HepG2 (cell line): ENCODE measurements at regions not wholly inside any gene's neighbourhood (a gene's known extent, or its start where the extent isn't known, plus 50 kb on each side); places are given as distances from the start of the nearest gene placed in this dataset.

Experiments used
- ATAC-seq: fragments of 200-7000 bp; cut with Tn5 transposase; 3 replicates; pipeline ENCODE4 v1.9.1; 2020; ENCODE audit warnings: mild to moderate bottlenecking, moderate library complexity
- BruUV-seq: library from RNA; stranded (reverse); fragments of 400-500 nt; replicated peaks from 2 replicates; lab custom pipeline; 2021; lab: Mats Ljungman, UMichigan
- CTCF ChIA-PET: fragments of 300-600 bp; formaldehyde crosslinking; extraction: SDS; loops from one replicate; lab custom pipeline; 2021; ENCODE audit warnings: low total read pairs, inconsistent platforms, low intra/inter-chr PET ratio; lab: Yijun Ruan, JAX
- POLR2A ChIA-PET: fragments of 350-600 bp; sonication (Branson Sonifier 250); formaldehyde crosslinking; loops from one replicate; lab custom pipeline; 2020; ENCODE audit warnings: antibody characterized with exemption, inconsistent platforms; lab: Yijun Ruan, JAX
- DNase-seq: peaks from one replicate; pipeline ENCODE4 v3.0.0-alpha.2; 2015; ENCODE audit warnings: low spot score
- FAIRE-seq: peaks from 3 replicates; lab custom pipeline; 2011; peaks lifted over from hg19 to GRCh38; lab: Jason Lieb, UNC
- H2AFZ ChIP-seq: one replicate; pipeline ENCODE4 v1.6.1; 2011; ENCODE audit warnings: low read length, inconsistent platforms
- H3K27ac ChIP-seq: fragments of 300-600 bp; 3 replicates; pipeline ENCODE4 v1.8.0; 2011; ENCODE audit warnings: mixed run types, mild to moderate bottlenecking, mixed read lengths, low read length, inconsistent platforms; ENCODE audit not compliant: insufficient read depth; ENCODE audit errors: extremely low read length
- H3K27me3 ChIP-seq, 2 experiments: fragments of 200-600 bp in 1 of 2; 2 replicates in 1 of 2; 3 replicates in 1 of 2; pipeline versions ENCODE4 v1.6.0 to v1.8.0; 2011; ENCODE audit warnings: low read length in 2 of 2, mild to moderate bottlenecking in 2 of 2, moderate library complexity in 2 of 2, inconsistent platforms in 1 of 2; ENCODE audit not compliant: insufficient read depth in 2 of 2, control insufficient read depth in 1 of 2
- H3K36me3 ChIP-seq, 2 experiments: fragments of 200-600 bp in 1 of 2; replicated peaks in 1 of 2; 2 replicates in 1 of 2; 3 replicates in 1 of 2; pipeline versions ENCODE4 v1.5.1 to v1.8.0; 2011; ENCODE audit warnings: low read length in 2 of 2, inconsistent platforms in 1 of 2; ENCODE audit not compliant: insufficient read depth in 2 of 2, control insufficient read depth in 1 of 2
- H3K4me1 ChIP-seq: 2 replicates; pipeline ENCODE4 v1.5.1; 2012; ENCODE audit warnings: low read length, inconsistent platforms; ENCODE audit not compliant: insufficient read depth
- H3K4me2 ChIP-seq: 2 replicates; pipeline ENCODE4 v1.6.0; 2011; ENCODE audit warnings: low read depth, low read length, inconsistent platforms
- H3K4me3 ChIP-seq, 3 experiments: fragments of 200-600 bp in 1 of 3; sonication (generic), shearing (Covaris generic) in 1 of 3; replicated peaks in 1 of 3; 2 replicates each; pipeline ENCODE4 v1.5.1; 2011 to 2016; ENCODE audit warnings: low read length in 3 of 3, inconsistent platforms in 2 of 3, low read depth in 2 of 3, mild to moderate bottlenecking in 2 of 3, control low read depth in 1 of 3, mixed read lengths in 1 of 3; ENCODE audit not compliant: insufficient read depth in 1 of 3
- H3K79me2 ChIP-seq: one replicate; pipeline ENCODE4 v1.6.1; 2011; ENCODE audit warnings: low read length, inconsistent platforms; ENCODE audit not compliant: insufficient read depth
- H3K9ac ChIP-seq: 2 replicates; pipeline ENCODE4 v1.6.0; 2011; ENCODE audit warnings: mild to moderate bottlenecking, low read depth, low read length, inconsistent platforms; ENCODE audit not compliant: insufficient read depth
- H3K9me3 ChIP-seq: 2 replicates; pipeline ENCODE4 v1.5.1; 2012; ENCODE audit warnings: mild to moderate bottlenecking, low read length
- H4K20me1 ChIP-seq: 2 replicates; pipeline ENCODE4 v1.6.0; 2011; ENCODE audit warnings: inconsistent platforms, mild to moderate bottlenecking, low read length, moderate library complexity; ENCODE audit not compliant: insufficient read depth
- JUND ChIP-seq: sonication (generic); formaldehyde crosslinking; IDR thresholded peaks from 2 replicates; pipeline ENCODE4 v1.8.0; 2022; ENCODE audit warnings: mild to moderate bottlenecking, missing genetic modification reagents
- MIXL1 ChIP-seq: IDR thresholded peaks from 2 replicates; pipeline ENCODE4 v1.6.1; 2016
- RBM22 ChIP-seq: fragments of 200-400 bp; formaldehyde crosslinking; optimal IDR thresholded peaks from 2 replicates; pipeline ENCODE3; 2017; ENCODE audit warnings: mild to moderate bottlenecking, low read length, moderate library complexity
- ZKSCAN8 ChIP-seq: IDR thresholded peaks from 2 replicates; pipeline ENCODE4 v1.6.1; 2016; ENCODE audit warnings: borderline replicate concordance, missing genetic modification reagents, missing compliant biosample characterization
- ZNF703 ChIP-seq: sonication (generic); formaldehyde crosslinking; IDR thresholded peaks from 2 replicates; pipeline ENCODE4 v1.5.1; 2020; ENCODE audit warnings: missing genetic modification reagents, mild to moderate bottlenecking, moderate library complexity, borderline replicate concordance
- WGBS: methylation state at CpG from one replicate; pipeline ENCODE4 v1.1.6; 2017; ENCODE audit warnings: low lambda C conversion rate; 5-methylcytosine and 5-hydroxymethylcytosine counted together
- in situ Hi-C: cut with HindIII; loops from 2 replicates; pipeline ENCODE4 v1.10.0; 2017; ENCODE audit warnings: low pct_unique_long_range_greater_than_20kb; ENCODE audit not compliant: extremely low pct_ligation_motif_present
- intact Hi-C: fragments of 100-400 bp; cut with micrococcal nuclease; formaldehyde crosslinking; loops from one replicate; pipeline ENCODE4 v1.10.0; 2022; ENCODE audit not compliant: unreplicated experiment

GRCh38 chr4:31071508-31072486 is 351.6 kb downstream of the PCDH7 start:
- in situ Hi-C loops (no loop called here), intact Hi-C loops (no loop called here)
- no peak for FAIRE-seq
- Histone ChIP-seq H3K9ac (no peak overlapping the region), H4K20me1 (no peaks in the 10 kb centered on the region), H3K36me3 (no peaks in the 10 kb centered on the region), H3K79me2 (no peaks in the 10 kb centered on the region), H3K4me3 (no peak overlapping the region), H2AFZ (no peak overlapping the region), H3K27me3 (no peaks in the 10 kb centered on the region), H3K4me2 (no peak overlapping the region), H3K27ac (no peak overlapping the region), H3K4me1 (no peaks in the 10 kb centered on the region), H3K9me3 (no peaks in the 10 kb centered on the region)
- no TSS peak for BruUV-seq
- no peak for ATAC-seq
- no peak for DNase-seq
- ChIA-PET CTCF (no interaction called here), POLR2A (no interaction called here)
- 1% methylated on average over 3 of the region's 3 CpGs for WGBS
- no peak for TF ChIP-seq MIXL1 (CRISPR knock-in tag)
- TF ChIP-seq RBM22 = no peak

GRCh38 chr4:31075969-31076368 is 355.8 kb downstream of the PCDH7 start:
- in situ Hi-C loops (no loop called here), intact Hi-C loops (no loop called here)
- Histone ChIP-seq H3K4me2 (no peak overlapping the region), H3K27ac (no peak overlapping the region), H3K4me1 (no peaks in the 10 kb centered on the region), H3K9me3 (no peaks in the 10 kb centered on the region), H3K79me2 (no peaks in the 10 kb centered on the region), H3K36me3 (no peaks in the 10 kb centered on the region), H3K4me3 (no peak overlapping the region), H3K9ac (no peak overlapping the region), H3K27me3 (no peaks in the 10 kb centered on the region)
- no peak for ATAC-seq
- no TSS peak for BruUV-seq
- no peak for FAIRE-seq
- no peak for DNase-seq
- POLR2A ChIA-PET = no interaction called here
- no peak for TF ChIP-seq ZKSCAN8 (CRISPR knock-in tag)
- no peak for TF ChIP-seq JUND
- TF ChIP-seq ZNF703 (CRISPR knock-in tag) = no peak
- TF ChIP-seq, all 625 proteins: peak for 0
- Histone ChIP-seq H2AFZ (no peak overlapping the region), H4K20me1 (no peaks in the 10 kb centered on the region)
- 10% methylated on average over 1 of the region's 1 CpG for WGBS
- CTCF ChIA-PET = no interaction called here
